GM18520 (cell line): ENCODE measurements at regions not wholly inside any gene's neighbourhood (a gene's known extent, or its start where the extent isn't known, plus 50 kb on each side); places are given as distances from the start of the nearest gene placed in this dataset.

Experiments
- ATAC-seq: cut with Tn5 transposase; IDR thresholded peaks from one replicate; pipeline ENCODE4 v1.9.1; 2021; ENCODE audit not compliant: unreplicated experiment

GRCh38 chr15:81536356-81536755 is 162.3 kb upstream of the TMC3 start:
- ATAC-seq = no peak

DNA sequence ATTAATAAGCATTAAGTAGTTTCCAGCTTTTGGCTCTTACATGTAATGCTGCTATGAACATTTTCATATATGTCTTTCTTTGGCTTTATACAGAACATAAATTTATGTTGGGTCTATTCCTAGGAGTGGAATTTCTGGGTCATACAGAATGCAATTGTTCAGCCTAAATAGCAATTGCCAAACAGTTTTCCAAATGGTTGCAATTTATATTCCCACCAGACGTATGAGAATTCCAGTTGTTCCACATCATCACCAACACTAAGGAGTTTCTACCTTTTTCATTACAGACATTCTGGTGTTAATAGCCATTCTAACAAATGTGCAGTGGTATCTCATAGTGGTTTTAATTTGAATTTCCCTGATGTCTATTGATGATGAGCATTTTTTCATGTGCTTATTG is 160.1 kb upstream of the TMC3 start:
- ATAC-seq = no peak

- no peak for ATAC-seq
Observed at GRCh38 chr15:81532001-81532400, 158.0 kb upstream of the TMC3 start.

- no peak for ATAC-seq
Observed at GRCh38 chr15:81531109-81531592, 157.1 kb upstream of the TMC3 start.

GRCh38 chr15:81530271-81530691 is 156.3 kb upstream of the TMC3 start:
- no peak for ATAC-seq

- no peak for ATAC-seq
Observed at GRCh38 chr15:81529481-81529880, 155.5 kb upstream of the TMC3 start.

DNA sequence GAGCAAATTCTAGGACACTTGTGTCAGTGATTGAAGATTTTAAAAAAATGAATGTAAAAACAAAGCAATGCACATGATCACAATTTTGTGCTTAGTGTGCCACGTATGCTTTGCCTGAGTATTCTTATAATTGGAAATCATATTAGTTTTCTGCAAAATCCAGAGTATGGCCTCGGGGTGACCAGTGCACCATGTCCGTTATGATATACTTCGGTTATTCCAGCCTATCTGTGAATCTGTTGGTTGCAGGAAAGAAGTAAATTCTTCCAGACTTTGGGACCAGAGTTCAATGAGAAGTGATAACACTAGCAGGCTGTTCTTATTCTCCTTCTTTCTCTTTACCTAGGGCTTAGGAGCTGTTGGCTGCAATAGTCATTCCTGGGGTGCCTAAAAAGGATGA is 152.0 kb upstream of the TMC3 start:
- no peak for ATAC-seq

- ATAC-seq = no peak
Observed at GRCh38 chr15:81524496-81524895, 150.5 kb upstream of the TMC3 start.

DNA sequence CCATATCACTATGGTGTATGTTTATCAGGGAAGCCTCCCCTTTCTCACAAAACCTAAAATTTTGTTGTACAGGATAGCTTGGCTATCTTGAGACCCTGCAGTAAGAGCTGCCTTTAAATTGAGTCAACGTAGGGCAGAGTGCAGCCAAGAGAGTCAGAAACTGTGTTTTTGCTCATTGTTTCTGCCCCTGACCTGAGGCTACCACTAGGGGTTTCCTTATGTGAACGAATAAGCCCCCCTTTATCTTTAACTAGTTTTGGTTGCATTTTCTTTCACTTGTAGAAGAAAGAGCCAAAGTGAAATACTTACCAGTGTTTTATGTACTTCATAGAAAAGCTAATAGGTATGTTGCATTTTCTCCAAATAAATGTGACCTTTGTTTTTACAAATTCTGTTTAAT is 149.9 kb upstream of the TMC3 start:
- ATAC-seq = no peak

GRCh38 chr15:81520480-81520879 is 146.5 kb upstream of the TMC3 start:
- no peak for ATAC-seq

- no peak for ATAC-seq
Observed at GRCh38 chr15:81516461-81516860, 142.4 kb upstream of the TMC3 start.

DNA sequence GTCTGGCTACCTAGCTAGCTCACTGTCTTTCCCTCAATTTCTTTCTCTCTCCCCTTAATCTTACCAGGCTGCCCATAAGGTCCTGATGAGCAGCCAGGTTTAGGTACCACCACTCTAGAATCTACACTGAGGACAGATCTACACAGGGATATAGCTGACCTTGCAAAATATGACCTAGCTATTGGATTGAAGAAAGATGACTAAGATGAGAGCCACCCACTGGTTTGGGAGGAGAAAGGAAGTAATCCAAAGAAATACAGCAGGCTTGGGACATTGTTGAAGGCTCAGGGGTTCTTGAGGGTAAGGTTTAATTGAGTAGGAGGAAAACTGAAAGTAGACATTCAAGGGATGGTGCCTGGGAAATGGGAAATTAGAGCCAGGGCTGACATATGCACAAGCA is 142.0 kb upstream of the TMC3 start:
- no peak for ATAC-seq

DNA sequence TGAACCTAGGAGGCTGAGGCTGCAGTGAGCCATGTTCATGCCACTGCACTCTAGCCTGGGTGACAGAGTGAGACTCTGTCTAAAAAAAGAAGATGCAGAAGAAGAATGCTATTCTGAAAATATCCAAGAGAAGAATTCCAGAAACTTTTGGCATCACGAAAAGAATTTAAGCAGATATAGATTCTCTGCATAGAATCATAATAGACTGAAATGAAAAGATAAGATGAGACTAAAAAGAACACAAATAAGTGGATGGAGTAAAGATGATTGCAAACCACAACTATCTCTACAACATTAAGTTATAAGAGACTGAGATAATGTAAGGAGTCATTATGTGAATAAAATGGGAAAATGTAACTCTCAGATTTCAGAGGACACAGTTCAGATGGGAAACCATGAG is 140.7 kb upstream of the TMC3 start:
- no peak for ATAC-seq

GRCh38 chr15:81511138-81511537 is 137.1 kb upstream of the TMC3 start:
- no peak for ATAC-seq

DNA sequence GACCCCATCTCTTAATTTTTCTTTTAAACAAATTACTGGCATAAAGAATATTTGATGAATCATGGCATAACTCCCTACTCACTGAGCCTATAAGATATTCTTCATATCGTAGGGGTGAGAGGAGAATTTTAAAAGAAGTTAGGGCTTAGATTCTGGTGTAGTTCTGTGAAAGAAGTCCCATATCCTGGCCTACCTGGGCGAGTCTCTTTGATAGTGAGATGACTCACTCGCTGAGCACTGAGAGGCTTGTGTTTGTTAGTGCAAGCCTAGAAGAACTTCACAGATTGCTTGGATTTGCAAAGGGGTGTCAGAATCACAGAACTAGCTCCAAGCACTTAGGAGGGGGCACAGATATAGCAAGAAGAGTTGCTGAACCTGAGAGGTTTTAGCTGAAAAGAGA is 133.8 kb upstream of the TMC3 start:
- ATAC-seq = no peak

- no peak for ATAC-seq
Observed at GRCh38 chr15:81506936-81507335, 132.9 kb upstream of the TMC3 start.

DNA sequence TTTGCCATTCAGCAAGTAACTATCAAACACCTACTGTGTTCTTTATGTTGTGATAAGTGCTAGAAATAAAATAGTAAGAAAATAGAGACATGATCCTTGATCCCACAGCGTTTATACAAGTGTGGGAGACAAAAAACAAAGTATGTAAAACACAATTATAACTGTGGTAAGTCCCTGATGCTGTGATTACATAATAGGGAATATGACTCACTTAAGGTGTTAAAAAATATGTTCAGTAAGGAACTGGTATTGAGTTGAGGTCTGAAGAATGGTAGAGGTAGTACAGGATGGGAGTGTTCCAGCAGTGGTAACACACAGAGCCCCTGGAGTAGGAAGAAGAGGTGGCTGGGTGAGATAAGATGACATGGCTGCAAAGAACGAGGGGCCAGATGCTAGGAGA is 132.1 kb upstream of the TMC3 start:
- ATAC-seq = no peak

- ATAC-seq = no peak
Observed at GRCh38 chr15:81504170-81504905, 130.3 kb upstream of the TMC3 start.

DNA sequence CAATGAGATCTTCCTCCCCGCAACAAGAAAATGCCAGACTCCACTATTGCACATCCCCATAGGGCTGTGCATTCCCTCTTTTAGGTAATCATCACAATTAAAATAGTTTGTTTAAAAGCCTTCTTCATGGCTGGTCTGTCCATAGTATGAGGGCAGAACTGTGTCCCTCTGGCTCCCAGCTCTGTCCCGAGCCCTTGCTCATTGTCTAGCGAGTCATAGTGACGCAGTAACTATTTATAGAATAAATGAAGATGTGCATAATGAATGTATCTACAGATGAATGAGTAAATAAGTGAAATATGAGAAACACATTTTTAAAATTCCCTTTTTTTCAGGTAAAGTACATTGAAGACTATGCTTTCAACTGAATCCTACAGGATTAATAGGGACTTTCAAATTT is 128.4 kb upstream of the TMC3 start:
- no peak for ATAC-seq

DNA sequence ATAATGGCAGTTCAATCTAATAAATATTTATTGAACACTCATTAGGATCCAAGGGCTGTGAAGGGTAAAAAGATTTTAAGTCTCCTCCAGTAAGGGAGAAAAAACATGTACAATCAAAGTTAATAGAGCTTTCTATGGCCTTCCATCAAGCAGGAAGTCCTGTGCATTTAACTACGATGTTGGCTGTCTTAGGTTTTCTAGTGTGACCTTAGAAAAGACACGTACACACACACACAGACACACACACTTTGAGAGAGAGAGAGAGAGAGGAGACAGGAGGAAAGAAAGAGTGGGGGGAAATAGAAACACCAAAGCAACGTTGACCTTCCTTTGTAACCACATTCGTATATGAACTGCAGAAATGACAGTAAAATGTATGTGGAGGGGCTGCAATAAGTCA is 126.1 kb upstream of the TMC3 start:
- ATAC-seq = no peak

DNA sequence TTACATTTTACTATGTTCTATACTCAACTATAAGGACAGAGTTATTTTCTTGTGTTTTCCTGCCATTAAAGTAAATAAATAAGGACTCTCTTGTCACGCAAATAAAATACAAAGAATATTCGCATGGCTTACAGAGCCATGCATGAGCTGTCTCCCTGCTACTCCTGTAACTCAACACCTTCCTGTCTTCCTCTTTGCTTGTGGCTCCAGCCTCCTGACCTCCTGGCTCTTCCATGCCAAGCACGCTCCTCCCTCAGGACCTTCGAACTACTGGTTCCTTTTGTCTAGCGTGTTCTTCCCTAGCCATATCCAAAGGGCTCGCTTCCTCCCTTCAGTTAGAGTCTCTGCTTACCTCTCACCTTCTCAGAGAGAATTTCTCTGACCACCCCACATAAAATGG is 124.3 kb upstream of the TMC3 start:
- ATAC-seq = no peak

DNA sequence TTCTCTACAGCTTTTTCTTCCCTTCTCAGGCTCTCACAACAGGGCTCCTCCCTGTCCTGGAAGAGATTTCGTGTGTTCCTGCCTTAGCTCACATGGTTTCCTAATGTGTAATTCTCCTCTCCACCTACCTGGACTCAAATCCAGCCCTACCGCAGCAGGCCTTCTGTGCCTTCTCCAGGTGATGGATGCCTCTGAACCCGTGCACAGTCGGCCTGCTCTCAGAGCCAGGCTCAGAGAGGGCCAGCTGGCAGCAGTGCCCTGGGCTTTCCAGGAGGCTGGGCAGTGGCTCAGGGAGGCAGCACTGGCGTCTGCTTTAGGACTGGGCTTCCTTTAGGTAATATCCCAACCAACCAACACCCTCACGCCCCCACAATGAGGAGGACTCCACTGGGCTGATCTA is 123.2 kb upstream of the TMC3 start:
- ATAC-seq = no peak

- no peak for ATAC-seq
Observed at GRCh38 chr15:81495780-81496467, 121.9 kb upstream of the TMC3 start.
